Heart left ventricle (tissue), 13 donors: ENCODE measurements at regions not wholly inside any gene's neighbourhood (a gene's known extent, or its start where the extent isn't known, plus 50 kb on each side); places are given as distances from the start of the nearest gene placed in this dataset.

ENCODE experiments used
- CTCF ChIP-seq, 12 donors: fragments of 200-600 bp; sonication (generic) in 4 of 12; IDR thresholded peaks; one replicate each; pipeline versions ENCODE4 v1.5.0 to v1.8.0; 2018 to 2022; ENCODE audit warnings: antibody characterized with exemption in 12 of 12, mild to moderate bottlenecking in 5 of 12
- POLR2A ChIP-seq, 2 donors: fragments of 450-650 bp; IDR thresholded peaks; one replicate each; pipeline ENCODE4 v1.6.1; 2017; ENCODE audit warnings: antibody characterized with exemption in 2 of 2, mild to moderate bottlenecking in 2 of 2, moderate library complexity in 2 of 2
- donor health status: ischemic (EF 13 %, LVEDD 7.1; RV severe dilation, severe dysfunction).
- donor health status: DM: no; HTN: yes; CAD: no.
- donor health status: DM: no; HTN: no; CAD: no.
- donor health status: ischemic (EF 25% LVEDD 6.9; RV normal size, moderate dysfunction).
- donor health status: ischemic (EF 25% LVEDD 5.7; RV mildly dilated, moderate dysfunction).
- donor health status: ischemic (EF 35%, LVEDD 5.7; RV mildly dilated, moderate dysfunction).
- donor health status: nonischemic (EF 11% LVEDD 7.7; RV severe dilation, severe dysfunction).
- donor health status: DM: yes; HTN: yes; CAD: no.
- donor health status: PGD.
- donor health status: ischemic (EF 29% LVEDD 5.4; RV normal size, mild dysfunction).
- donor health status: nonischemic (EF 23%, LVEDD 6.1; RV moderate dilation, normal function).

- no peak for TF ChIP-seq CTCF (IDR thresholded peaks at IDR 0.05)
- no peak for TF ChIP-seq POLR2A (IDR thresholded peaks at IDR 0.05)
These were observed 187.7 kb upstream of the CHRNA7 start for GRCh38 chr15:31842532-31843195.
